ENCODE measurements at regions not wholly inside any gene's neighbourhood (a gene's known extent, or its start where the extent isn't known, plus 50 kb on each side); places are given as distances from the start of the nearest gene placed in this dataset.

- peak; percentile 17 for DNase-seq
Observed at GRCh38 chr1:219993554-219994433, 52.5 kb downstream of the EPRS1 start.

GRCh38 chr1:219991919-219992318 lies 54.4 kb downstream of the EPRS1 start:
- DNase-seq, result no peak

GRCh38 chr1:219991511-219991810 lies 54.8 kb downstream of the EPRS1 start:
- no peak for DNase-seq

DNA sequence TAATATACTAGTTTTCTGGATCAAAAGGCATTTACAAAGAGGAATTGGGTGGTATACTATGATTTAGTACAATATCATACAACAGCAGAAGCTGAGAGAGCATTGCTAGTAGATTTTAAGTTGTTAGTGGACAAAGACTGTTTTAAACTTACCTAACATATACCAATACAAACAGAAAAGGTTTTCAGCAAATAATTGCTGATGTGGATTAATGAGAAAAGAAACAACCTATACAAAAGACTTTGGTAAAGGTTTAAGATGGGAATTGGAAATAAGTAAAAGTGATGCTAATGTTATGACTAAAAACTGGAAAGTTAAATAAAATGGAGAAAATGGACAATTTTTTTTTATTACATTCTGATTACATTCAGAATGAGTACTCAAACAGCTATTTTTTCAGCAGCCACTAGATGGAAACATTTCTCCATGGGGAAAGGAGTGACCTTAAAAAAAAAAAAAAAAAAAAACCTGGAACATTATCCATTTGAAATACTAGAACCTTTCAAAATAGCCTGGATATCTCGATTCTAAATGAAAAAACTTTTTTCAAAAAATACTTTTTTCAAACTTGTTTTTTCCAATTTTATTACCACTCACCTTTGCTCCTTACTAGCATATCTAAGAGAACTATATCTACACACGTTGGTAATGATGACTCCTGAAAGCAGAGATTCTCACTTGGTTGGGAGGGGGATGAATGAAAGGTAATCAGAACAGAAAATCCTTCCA lies 55.4 kb downstream of the EPRS1 start:
- DNase-seq, result peak; percentile 51

- no peak for DNase-seq
Observed at GRCh38 chr1:219989766-219990165, 56.5 kb downstream of the EPRS1 start.

- no peak for DNase-seq
Observed at GRCh38 chr1:219988818-219989217, 57.5 kb downstream of the EPRS1 start.

DNA sequence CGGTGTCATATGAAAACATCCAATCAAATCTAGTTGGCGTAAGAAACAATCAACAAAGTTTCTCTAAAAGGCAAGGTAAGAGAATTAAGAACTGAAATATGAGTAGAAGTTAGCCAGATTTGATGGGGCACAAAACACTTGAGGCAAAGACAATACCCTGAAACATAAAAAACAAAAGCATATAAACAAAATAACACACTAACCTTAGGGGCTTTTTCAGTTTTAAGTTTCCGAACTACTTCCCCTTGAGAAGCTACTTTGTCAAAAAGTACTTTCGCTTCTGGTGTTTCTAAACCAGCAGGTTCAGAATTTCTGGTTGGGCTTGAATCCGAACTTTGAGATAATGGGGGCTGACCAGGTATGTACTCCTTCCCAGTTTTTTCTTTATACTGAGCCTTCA lies 57.9 kb downstream of the EPRS1 start:
- no peak for DNase-seq

GRCh38 chr1:219987325-219987724 lies 59.0 kb upstream of the SLC30A10 start:
- DNase-seq, result no peak

DNA sequence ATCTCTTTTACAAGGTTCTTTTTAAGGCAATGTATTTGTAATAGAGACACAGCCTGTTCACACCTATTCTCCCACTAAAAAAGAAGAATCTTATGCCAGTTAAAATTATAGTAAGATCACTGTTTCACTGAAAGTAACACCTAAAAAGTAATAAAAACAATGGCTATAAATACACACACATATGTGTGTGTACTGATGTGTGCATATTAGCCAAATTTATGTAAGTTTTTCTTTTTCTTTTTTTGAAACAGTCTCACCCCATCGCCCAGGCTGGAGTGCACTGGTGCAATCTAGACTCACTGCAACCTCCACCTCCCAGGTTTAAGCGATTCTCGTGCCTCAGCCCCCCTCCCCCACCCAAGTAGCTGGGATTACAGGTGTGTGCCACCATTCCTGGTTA lies 56.8 kb upstream of the SLC30A10 start:
- DNase-seq, result no peak

All from fibroblast of skin of back (primary cell).